Activated T-helper 9 cell treated with anti-CD3 and anti-CD28 coated beads, Interleukin-2, amount 50 U/mL, for 16 hours (primary cell): ENCODE measurements at regions not wholly inside any gene's neighbourhood (a gene's known extent, or its start where the extent isn't known, plus 50 kb on each side); places are given as distances from the start of the nearest gene placed in this dataset.

Experiments used
- DNase-seq: peaks from one replicate; pipeline ENCODE4 v3.0.0-alpha.2; 2020; ENCODE audit warnings: low read depth

GRCh38 chr2:204325468-204325867 is 219.8 kb upstream of the PARD3B start:
- peak; percentile 8 for DNase-seq

GRCh38 chr2:204328373-204328772 is 216.9 kb upstream of the PARD3B start:
- DNase-seq = no peak

- DNase-seq = no peak
Observed at GRCh38 chr2:204329016-204329415, 216.3 kb upstream of the PARD3B start.

GRCh38 chr2:204329532-204329931 is 215.7 kb upstream of the PARD3B start:
- no peak for DNase-seq

GRCh38 chr2:204331180-204331579 is 214.1 kb upstream of the PARD3B start:
- DNase-seq = no peak

- DNase-seq = no peak
Observed at GRCh38 chr2:204331988-204332387, 213.3 kb upstream of the PARD3B start.

GRCh38 chr2:204332706-204333105 is 212.6 kb upstream of the PARD3B start:
- no peak for DNase-seq

- no peak for DNase-seq
Observed at GRCh38 chr2:204333861-204334260, 211.4 kb upstream of the PARD3B start.

GRCh38 chr2:204335451-204336058 is 209.7 kb upstream of the PARD3B start:
- DNase-seq = no peak

GRCh38 chr2:204336153-204336744 is 209.0 kb upstream of the PARD3B start:
- DNase-seq = no peak

- no peak for DNase-seq
Observed at GRCh38 chr2:204337638-204338037, 207.6 kb upstream of the PARD3B start.

GRCh38 chr2:204339212-204339715 is 206.0 kb upstream of the PARD3B start:
- no peak for DNase-seq

- no peak for DNase-seq
Observed at GRCh38 chr2:204340511-204340910, 204.8 kb upstream of the PARD3B start.

GRCh38 chr2:204341887-204342276 is 203.4 kb upstream of the PARD3B start:
- no peak for DNase-seq

- DNase-seq = no peak
Observed at GRCh38 chr2:204343685-204344084, 201.6 kb upstream of the PARD3B start.

- DNase-seq = no peak
Observed at GRCh38 chr2:204344119-204344518, 201.2 kb upstream of the PARD3B start.

- no peak for DNase-seq
Observed at GRCh38 chr2:204346906-204347305, 198.4 kb upstream of the PARD3B start.

GRCh38 chr2:204353823-204354222 is 191.5 kb upstream of the PARD3B start:
- DNase-seq = no peak

GRCh38 chr2:204354442-204354856 is 190.8 kb upstream of the PARD3B start:
- DNase-seq = no peak

GRCh38 chr2:204355688-204356087 is 189.6 kb upstream of the PARD3B start:
- DNase-seq = no peak

- DNase-seq = no peak
Observed at GRCh38 chr2:204356151-204356641, 189.1 kb upstream of the PARD3B start.

- no peak for DNase-seq
Observed at GRCh38 chr2:204357286-204357685, 188.0 kb upstream of the PARD3B start.

- DNase-seq = no peak
Observed at GRCh38 chr2:204359076-204359475, 186.2 kb upstream of the PARD3B start.
